Left lung (tissue), 4 donors: ENCODE measurements at regions not wholly inside any gene's neighbourhood (a gene's known extent, or its start where the extent isn't known, plus 50 kb on each side); places are given as distances from the start of the nearest gene placed in this dataset.

Experiments
- ATAC-seq: fragments of 200-7000 bp; cut with Tn5 transposase; one replicate; pipeline ENCODE4 v1.9.1; 2020; ENCODE audit warnings: moderate library complexity
- DNase-seq, 4 donors: peaks; one replicate each; pipeline ENCODE4 v3.0.0-alpha.2; 2013 to 2020
- H3K27ac ChIP-seq, 2 donors: fragments of 200-600 bp; sonication (generic) in 1 of 2; one replicate each; pipeline versions ENCODE4 v1.5.0 to v1.8.0; 2020 to 2021
- H3K27me3 ChIP-seq, 2 donors: fragments of 200-600 bp; sonication (generic) in 1 of 2; one replicate each; pipeline versions ENCODE4 v1.5.0 to v1.8.0; 2020 to 2021
- H3K36me3 ChIP-seq, 2 donors: fragments of 200-600 bp; sonication (generic) in 1 of 2; one replicate each; pipeline versions ENCODE4 v1.5.0 to v1.8.0; 2020 to 2021
- H3K4me1 ChIP-seq, 2 donors: fragments of 200-600 bp; one replicate each; pipeline ENCODE4 v1.8.0; 2021
- H3K4me3 ChIP-seq, 2 donors: fragments of 200-600 bp; sonication (generic) in 1 of 2; one replicate each; pipeline versions ENCODE4 v1.5.0 to v1.8.0; 2020 to 2021; ENCODE audit warnings: mild to moderate bottlenecking in 1 of 2
- H3K9me3 ChIP-seq, 2 donors: fragments of 200-600 bp; sonication (generic) in 1 of 2; one replicate each; pipeline versions ENCODE4 v1.5.0 to v1.8.0; 2020 to 2021
- CTCF ChIP-seq, 2 donors: fragments of 200-600 bp; sonication (generic) in 1 of 2; IDR thresholded peaks; one replicate each; pipeline versions ENCODE4 v1.5.0 to v1.8.0; 2021; ENCODE audit warnings: antibody characterized with exemption in 2 of 2
- intact Hi-C, 2 donors: fragments of 100-400 bp; cut with DNase I; formaldehyde crosslinking; loops; one replicate each; pipeline versions ENCODE4 v1.11.2 to v1.14.2; 2022
- donor health status: DM: no; HTN: yes; CAD: no.
- donor health status: DM: no; HTN: no; CAD: no.

GRCh38 chr13:48165727-48166126 is 67.3 kb upstream of the ITM2B start:
- Histone ChIP-seq H3K4me1 (peaks cover 6 to 27% of the 10 kb centered on the region in 2 donors), H3K27me3 (no peaks in the 10 kb centered on the region), H3K9me3 (no peaks in the 10 kb centered on the region), H3K4me3 (no peak overlapping the region), H3K36me3 (no peaks in the 10 kb centered on the region), H3K27ac (no peak overlapping the region)
- ATAC-seq = no peak
- no peak for DNase-seq
- intact Hi-C loops = no loop called here
- TF ChIP-seq CTCF (IDR thresholded peaks at IDR 0.05) = no peak

GRCh38 chr13:48165063-48165462 is 67.9 kb upstream of the ITM2B start:
- Histone ChIP-seq H3K9me3 (no peaks in the 10 kb centered on the region), H3K27me3 (no peaks in the 10 kb centered on the region), H3K36me3 (no peaks in the 10 kb centered on the region), H3K27ac (no peak overlapping the region), H3K4me1 (peaks cover 6 to 34% of the 10 kb centered on the region in 2 donors), H3K4me3 (no peak overlapping the region)
- DNase-seq (no peak), ATAC-seq (no peak)
- TF ChIP-seq CTCF (IDR thresholded peaks at IDR 0.05) = no peak
- intact Hi-C loops = no loop called here

- Histone ChIP-seq H3K27ac (peak overlapping the region in 1 of 2 donors; percentile 99), H3K36me3 (no peaks in the 10 kb centered on the region), H3K4me1 (peaks cover 13 to 54% of the 10 kb centered on the region in 2 donors), H3K9me3 (no peaks in the 10 kb centered on the region), H3K4me3 (no peak overlapping the region), H3K27me3 (no peaks in the 10 kb centered on the region)
- no peak for TF ChIP-seq CTCF (IDR thresholded peaks at IDR 0.05)
- ATAC-seq = no peak
- intact Hi-C loops = no loop called here
- DNase-seq = no peak
These were observed 68.2 kb upstream of the MED4 start for GRCh38 chr13:48163061-48163460.

GRCh38 chr13:48162217-48162616 is 67.3 kb upstream of the MED4 start:
- Histone ChIP-seq H3K9me3 (no peaks in the 10 kb centered on the region), H3K27ac (peak overlapping the region; percentile 77 to 99), H3K36me3 (no peaks in the 10 kb centered on the region), H3K4me1 (peaks cover 14 to 60% of the 10 kb centered on the region in 2 donors), H3K4me3 (no peak overlapping the region), H3K27me3 (no peaks in the 10 kb centered on the region)
- ATAC-seq (no peak), DNase-seq (no peak)
- no peak for TF ChIP-seq CTCF (IDR thresholded peaks at IDR 0.05)
- intact Hi-C loops = no loop called here

- Histone ChIP-seq H3K27me3 (no peaks in the 10 kb centered on the region), H3K27ac (peak overlapping the region; percentile 77 to 99), H3K4me3 (no peak overlapping the region), H3K9me3 (no peaks in the 10 kb centered on the region), H3K4me1 (peaks cover 14 to 63% of the 10 kb centered on the region in 2 donors), H3K36me3 (no peaks in the 10 kb centered on the region)
- intact Hi-C loops = no loop called here
- peak in 1 of 2 donors; percentile 9 for TF ChIP-seq CTCF (IDR thresholded peaks at IDR 0.05)
- DNase-seq (peak in 3 of 4 donors; percentile 30 to 83 (median 82)), ATAC-seq (peak; percentile 80)
These were observed 66.8 kb upstream of the MED4 start for GRCh38 chr13:48161530-48162179.
